ENCODE measurements at regions not wholly inside any gene's neighbourhood (a gene's known extent, or its start where the extent isn't known, plus 50 kb on each side); places are given as distances from the start of the nearest gene placed in this dataset.

GRCh38 chrX:131704136-131704695 is 160.3 kb downstream of the OR13H1 start:
- Histone ChIP-seq H3K27me3 (peaks cover 0 to 5% (median 0%) of the 10 kb centered on the region in 7 donors), H3K4me3 (peak overlapping the region in 3 of 10 donors; percentile 36 to 55 (median 49)), H3K9me3 (peaks cover 0 to 3% (median 0%) of the 10 kb centered on the region in 11 donors), H3K4me1 (peaks cover 0 to 6% (median 0%) of the 10 kb centered on the region in 9 donors), H3K36me3 (no peaks in the 10 kb centered on the region), H3K27ac (peak overlapping the region in 3 of 10 donors; percentile 40 to 76 (median 72))
- DNase-seq (peak; percentile 4 to 8), ATAC-seq (peak in 3 of 8 donors; percentile 87 to 97 (median 89))
- 92 to 94% methylated on average over 17 of the region's 17 CpGs for WGBS, 2 donors
- TF ChIP-seq, protein P1, sequence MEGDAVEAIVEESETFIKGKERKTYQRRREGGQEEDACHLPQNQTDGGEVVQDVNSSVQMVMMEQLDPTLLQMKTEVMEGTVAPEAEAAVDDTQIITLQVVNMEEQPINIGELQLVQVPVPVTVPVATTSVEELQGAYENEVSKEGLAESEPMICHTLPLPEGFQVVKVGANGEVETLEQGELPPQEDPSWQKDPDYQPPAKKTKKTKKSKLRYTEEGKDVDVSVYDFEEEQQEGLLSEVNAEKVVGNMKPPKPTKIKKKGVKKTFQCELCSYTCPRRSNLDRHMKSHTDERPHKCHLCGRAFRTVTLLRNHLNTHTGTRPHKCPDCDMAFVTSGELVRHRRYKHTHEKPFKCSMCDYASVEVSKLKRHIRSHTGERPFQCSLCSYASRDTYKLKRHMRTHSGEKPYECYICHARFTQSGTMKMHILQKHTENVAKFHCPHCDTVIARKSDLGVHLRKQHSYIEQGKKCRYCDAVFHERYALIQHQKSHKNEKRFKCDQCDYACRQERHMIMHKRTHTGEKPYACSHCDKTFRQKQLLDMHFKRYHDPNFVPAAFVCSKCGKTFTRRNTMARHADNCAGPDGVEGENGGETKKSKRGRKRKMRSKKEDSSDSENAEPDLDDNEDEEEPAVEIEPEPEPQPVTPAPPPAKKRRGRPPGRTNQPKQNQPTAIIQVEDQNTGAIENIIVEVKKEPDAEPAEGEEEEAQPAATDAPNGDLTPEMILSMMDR (IDR thresholded peaks at IDR 0.05): peak in 2 of 9 donors; percentile 56 to 60
- intact Hi-C loops (cut with DNase I): no loop called here

- WGBS, 2 donors: 94 to 96% methylated on average over 6 of the region's 6 CpGs
- TF ChIP-seq, protein P1 (IDR thresholded peaks at IDR 0.05): no peak
- no peaks in the 10 kb centered on the region for H3K27me3 ChIP-seq
- peaks cover 0 to 9% (median 0%) of the 10 kb centered on the region in 11 donors for H3K9me3 ChIP-seq
- H3K36me3 ChIP-seq: no peaks in the 10 kb centered on the region
- peaks cover 0 to 4% (median 0%) of the 10 kb centered on the region in 9 donors for H3K4me1 ChIP-seq
- H3K27ac ChIP-seq: no peak overlapping the region
- intact Hi-C loops (cut with DNase I): no loop called here
- ATAC-seq (no peak), DNase-seq (no peak)
- H3K4me3 ChIP-seq: no peak overlapping the region
Measured at GRCh38 chrX:131709553-131709952, 165.7 kb downstream of the OR13H1 start.

DNA sequence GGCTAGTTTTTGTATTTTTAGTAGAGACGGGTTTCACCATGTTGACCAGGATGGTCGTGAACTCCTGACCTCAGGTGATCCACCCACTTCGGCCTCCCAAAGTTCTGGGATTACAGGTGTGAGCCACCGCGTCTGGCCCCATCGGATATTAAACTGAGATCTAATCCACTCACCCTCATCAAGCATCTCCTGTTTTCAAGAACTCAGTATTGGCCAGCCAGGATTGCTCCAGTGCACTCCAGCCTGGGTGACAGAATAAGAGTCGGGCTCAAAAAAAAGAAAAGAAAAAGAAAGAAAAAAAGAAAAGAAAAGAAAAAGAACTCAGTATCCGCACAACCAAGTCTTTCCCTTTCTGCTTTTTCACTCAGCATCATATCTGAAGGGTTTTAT is 167.6 kb downstream of the OR13H1 start:
- WGBS, 2 donors: 90 to 95% methylated on average over 8 of the region's 8 CpGs

DNA sequence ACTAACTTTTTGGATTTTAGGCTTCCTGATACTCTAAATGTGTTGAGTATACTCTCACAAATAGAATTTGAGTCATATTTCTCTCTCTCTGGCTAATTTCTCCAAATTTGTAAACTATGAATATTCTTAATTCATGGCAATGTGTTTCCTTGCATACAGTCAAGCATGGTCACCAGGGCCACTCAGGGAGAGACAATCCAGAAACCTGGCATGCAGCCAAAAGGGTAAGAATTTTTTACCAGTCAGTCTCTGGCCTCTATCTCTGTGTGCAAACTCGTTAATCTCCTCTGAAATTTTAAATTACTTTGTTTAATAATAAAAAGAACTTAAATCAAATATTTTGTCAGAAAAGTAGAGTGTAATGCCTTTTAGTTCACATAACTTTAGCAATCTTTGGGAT is 179.8 kb downstream of the OR13H1 start:
- TF ChIP-seq, protein P1 (IDR thresholded peaks at IDR 0.05): no peak
- intact Hi-C loops (cut with DNase I): no loop called here
- H3K4me1 ChIP-seq: peaks cover 0 to 5% (median 0%) of the 10 kb centered on the region in 9 donors
- DNase-seq (no peak), ATAC-seq (no peak)
- H3K36me3 ChIP-seq: no peaks in the 10 kb centered on the region
- H3K27ac ChIP-seq: no peak overlapping the region
- H3K27me3 ChIP-seq: peaks cover 0 to 49% (median 0%) of the 10 kb centered on the region in 7 donors
- whole genome bisulfite sequencing, 2 donors: 43 to 55% methylated on average over 1 of the region's 1 CpG
- no peak overlapping the region for H3K4me3 ChIP-seq
- H3K9me3 ChIP-seq: peaks cover 0 to 31% (median 0%) of the 10 kb centered on the region in 11 donors

More for the DNA sequence above, 167.6 kb downstream of the OR13H1 start:
- TF ChIP-seq, protein P1 (IDR thresholded peaks at IDR 0.05): no peak
- Histone ChIP-seq H3K4me3 (peak overlapping the region in 3 of 10 donors; percentile 27 to 43 (median 28)), H3K27ac (no peak overlapping the region), H3K27me3 (no peaks in the 10 kb centered on the region), H3K36me3 (no peaks in the 10 kb centered on the region), H3K4me1 (peaks cover 0 to 4% (median 0%) of the 10 kb centered on the region in 9 donors), H3K9me3 (peaks cover 0 to 9% (median 0%) of the 10 kb centered on the region in 11 donors)
- DNase-seq (no peak), ATAC-seq (no peak)
- intact Hi-C loops (cut with DNase I): loop anchor here in 1 of 10 donors (2.0 kb wide), 1 partner anchor 17 kb away; no protein-coding TSS in a partner anchor
